HG02870 (cell line): ENCODE measurements at regions not wholly inside any gene's neighbourhood (a gene's known extent, or its start where the extent isn't known, plus 50 kb on each side); places are given as distances from the start of the nearest gene placed in this dataset.

Experiments used
- ATAC-seq: cut with Tn5 transposase; IDR thresholded peaks from one replicate; pipeline ENCODE4 v1.9.1; 2021; ENCODE audit warnings: mild to moderate bottlenecking, moderate library complexity; ENCODE audit not compliant: unreplicated experiment

DNA sequence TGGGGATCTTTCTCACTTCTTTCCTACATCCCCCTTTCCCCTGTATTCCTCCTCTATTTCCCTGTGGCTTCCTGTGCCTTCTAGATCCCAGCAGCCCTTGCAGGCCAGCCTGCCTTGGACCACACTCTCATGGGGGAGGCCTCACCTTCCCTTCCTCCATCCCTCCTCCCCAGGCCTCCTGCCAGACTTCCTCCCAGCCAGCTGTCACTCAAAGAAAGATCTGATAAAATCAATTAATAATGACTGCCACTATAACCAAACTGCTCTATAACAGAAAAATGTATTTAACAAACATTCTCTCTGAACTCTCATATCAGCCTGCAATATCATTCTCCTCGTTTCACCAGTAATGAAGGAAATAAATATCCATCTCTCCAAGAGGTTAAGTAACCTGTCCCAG is 144.9 kb upstream of the SIX2 start:
- ATAC-seq, result no peak

DNA sequence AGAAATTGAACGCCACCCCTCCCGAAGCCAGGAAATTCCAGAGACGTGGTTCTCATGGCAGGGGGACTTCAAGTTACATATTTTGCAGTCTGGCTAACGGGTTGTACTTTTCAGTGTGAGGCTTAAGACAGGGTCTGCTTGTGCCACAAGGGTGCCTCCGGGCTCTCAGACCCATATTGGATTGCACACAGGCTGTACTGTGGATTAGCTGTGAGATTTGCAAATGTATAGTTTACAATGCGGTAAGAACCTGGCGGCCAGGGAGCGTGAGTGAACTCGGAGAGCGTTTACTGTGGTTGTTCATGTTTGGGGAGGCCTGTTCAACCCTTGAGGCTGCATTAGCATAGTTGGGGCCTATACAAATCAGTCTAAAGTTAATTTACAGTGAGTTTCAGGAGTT is 143.9 kb upstream of the SIX2 start:
- ATAC-seq, result no peak

GRCh38 chr2:45152691-45153090 is 143.4 kb upstream of the SIX2 start:
- ATAC-seq, result no peak

DNA sequence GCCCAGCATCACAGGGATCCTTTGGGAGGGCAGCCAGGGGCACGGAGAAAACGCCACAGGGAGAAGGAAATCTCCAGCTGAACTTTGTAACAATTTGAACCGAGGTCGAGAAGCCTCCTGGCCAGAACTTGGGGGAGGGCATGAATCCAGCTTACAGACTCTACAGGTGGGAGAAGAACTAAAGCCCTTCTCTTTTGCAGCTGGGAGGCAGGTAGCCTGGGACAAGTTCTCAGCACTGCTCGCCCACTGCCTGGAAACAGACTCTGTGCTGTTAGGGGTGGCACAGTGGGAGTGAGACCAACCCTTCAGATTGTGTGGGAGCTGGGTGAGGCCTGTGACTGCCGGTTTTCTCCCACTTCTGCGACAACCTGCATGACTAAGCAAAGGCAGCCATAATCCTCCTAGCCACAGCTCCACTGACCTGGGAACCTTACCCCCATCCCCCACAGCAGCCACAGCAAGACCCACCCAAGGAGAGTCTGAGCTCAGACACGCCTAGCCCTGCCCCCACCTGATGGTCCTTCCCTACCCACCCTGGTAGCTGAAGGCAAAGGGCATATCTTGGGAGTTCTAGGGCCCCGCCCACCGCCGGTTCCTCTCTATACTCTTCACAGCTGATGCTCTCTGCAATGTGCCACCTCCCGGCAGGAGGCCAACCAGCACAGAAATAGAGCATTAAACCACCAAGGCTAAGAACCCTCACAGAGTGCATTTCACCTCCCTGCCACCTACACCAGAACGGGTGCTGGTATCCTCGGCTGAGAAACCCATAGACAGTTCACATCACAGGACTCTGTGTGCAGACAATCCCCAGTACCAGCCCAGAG is 136.0 kb upstream of the SIX2 start:
- ATAC-seq, result no peak

DNA sequence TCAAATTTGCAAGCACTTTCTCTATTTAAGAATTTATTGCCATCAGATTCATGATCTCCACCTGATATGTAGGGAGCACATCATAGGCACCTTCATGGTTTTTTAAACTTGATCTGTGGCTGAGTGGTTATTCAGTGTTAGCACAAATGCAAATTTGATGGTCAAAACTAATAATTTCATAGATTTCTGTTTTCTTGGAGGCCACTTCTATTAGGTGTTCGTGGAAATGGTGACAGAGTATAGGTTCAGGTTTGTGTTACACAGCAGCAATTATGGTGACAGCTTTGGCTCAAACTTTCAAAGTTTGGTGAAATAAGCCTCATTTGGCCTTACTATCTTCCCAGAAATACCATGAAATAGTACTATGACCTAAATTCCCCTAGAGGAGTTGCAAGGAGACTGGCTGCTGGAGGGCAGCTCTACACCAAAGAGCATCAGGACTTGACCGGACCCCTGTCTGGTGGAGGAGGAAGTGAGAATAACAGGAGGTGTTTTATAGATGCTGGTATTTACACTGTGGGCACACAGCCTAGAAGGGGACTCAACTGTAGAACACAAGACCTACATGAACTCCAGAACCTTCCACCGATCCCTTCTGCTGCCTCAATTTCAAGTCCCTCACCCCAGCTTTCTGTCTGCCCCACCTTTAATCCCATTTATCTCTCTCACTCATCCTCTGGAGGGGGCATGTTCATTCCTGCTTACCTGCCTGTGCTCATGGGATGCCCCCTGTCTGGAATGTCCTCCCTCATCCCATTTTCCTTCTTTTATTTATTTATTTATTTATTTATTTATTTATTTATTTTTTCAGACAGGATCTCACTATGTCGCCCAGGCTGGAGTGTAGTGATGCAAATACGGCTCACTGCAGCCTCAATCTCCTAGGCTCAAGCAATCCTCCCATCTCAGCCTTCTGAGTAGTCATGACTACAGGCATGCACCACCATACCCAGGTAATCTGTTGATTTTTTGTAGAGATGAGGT is 132.9 kb upstream of the SIX2 start:
- peak; percentile 69 for ATAC-seq

GRCh38 chr2:45140675-45141074 is 131.4 kb upstream of the SIX2 start:
- no peak for ATAC-seq

- ATAC-seq, result no peak
These were observed 129.7 kb upstream of the SIX2 start for GRCh38 chr2:45138904-45139303.

- ATAC-seq, result no peak
These were observed 128.9 kb upstream of the SIX2 start for GRCh38 chr2:45137966-45138695.

GRCh38 chr2:45134726-45135125 is 125.5 kb upstream of the SIX2 start:
- ATAC-seq, result no peak

DNA sequence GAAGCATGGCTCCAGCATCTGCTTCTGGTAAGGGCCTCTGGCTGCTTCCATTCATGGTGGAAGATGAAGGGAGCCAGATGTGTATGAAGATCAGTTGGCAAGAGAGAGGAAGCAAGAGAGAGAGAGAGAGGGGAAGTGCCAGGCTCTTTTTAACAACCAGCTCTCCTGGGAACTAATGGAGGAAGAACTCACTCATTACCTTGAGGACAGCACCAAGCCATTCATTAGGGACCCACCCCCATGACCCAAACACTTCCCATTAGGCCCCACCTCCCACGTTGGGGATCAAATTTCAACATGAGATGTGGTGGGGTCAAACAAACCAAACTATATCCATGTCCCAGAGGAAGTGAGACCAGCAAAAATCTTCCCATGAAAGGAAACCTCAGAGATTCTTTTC is 124.8 kb upstream of the SIX2 start:
- ATAC-seq, result no peak

- ATAC-seq, result peak; percentile 79
These were observed 123.3 kb upstream of the SIX2 start for GRCh38 chr2:45132551-45132950.

GRCh38 chr2:45131587-45131986 is 122.3 kb upstream of the SIX2 start:
- ATAC-seq, result no peak

DNA sequence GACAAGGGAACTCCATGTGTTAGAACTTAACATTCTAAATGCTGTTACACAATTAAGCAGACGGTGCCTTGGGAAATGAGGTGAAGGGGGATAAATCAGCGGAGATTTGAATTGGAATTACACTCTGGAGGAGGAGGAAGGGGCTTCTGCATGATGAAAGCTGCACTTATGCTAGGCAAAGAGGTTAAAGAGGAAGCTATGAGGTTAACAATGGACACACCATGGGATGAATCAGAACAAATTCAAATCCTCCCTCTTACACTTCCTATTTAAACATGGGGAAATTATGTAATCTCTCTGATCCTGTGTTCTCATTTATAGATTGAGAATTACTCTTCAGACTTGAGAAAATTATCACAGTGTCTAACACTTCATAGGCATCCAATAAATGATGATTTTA is 121.5 kb upstream of the SIX2 start:
- no peak for ATAC-seq

- ATAC-seq, result no peak
These were observed 119.3 kb upstream of the SIX2 start for GRCh38 chr2:45128580-45128997.

GRCh38 chr2:45127891-45128290 is 118.6 kb upstream of the SIX2 start:
- ATAC-seq, result no peak

GRCh38 chr2:45127321-45127720 is 118.1 kb upstream of the SIX2 start:
- ATAC-seq, result no peak

GRCh38 chr2:45125232-45125631 is 116.0 kb upstream of the SIX2 start:
- ATAC-seq, result no peak

- no peak for ATAC-seq
These were observed 115.2 kb upstream of the SIX2 start for GRCh38 chr2:45124456-45124855.

- ATAC-seq, result no peak
These were observed 114.4 kb upstream of the SIX2 start for GRCh38 chr2:45123521-45124191.

DNA sequence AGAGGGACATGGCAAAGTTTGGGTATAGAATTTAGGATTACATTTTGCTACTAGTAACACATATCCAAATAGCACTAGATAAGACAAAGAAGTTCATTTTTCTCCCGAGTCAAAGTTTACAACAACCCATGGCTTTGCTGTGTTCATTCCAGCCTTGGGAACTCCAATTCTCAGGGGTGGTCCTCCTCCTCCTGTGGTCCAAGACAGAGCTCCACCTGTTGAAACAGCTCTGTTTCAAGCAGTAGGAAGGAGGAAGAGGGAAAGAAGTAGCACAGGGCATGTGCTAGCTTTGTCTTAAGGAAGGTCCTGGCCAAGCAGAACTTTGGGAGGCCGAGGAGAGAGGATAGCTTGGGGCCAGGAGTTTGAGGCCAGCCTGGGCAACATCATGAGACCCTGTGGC is 113.8 kb upstream of the SIX2 start:
- no peak for ATAC-seq
